HUES48 (cell line): ENCODE measurements at regions not wholly inside any gene's neighbourhood (a gene's known extent, or its start where the extent isn't known, plus 50 kb on each side); places are given as distances from the start of the nearest gene placed in this dataset.
"Not testable (repeated sequence)": the region's sequence is repeated elsewhere in the genome, so short reads cannot be mapped to it uniquely, and the experiment has no call there.

ENCODE experiments used
- H3K27ac ChIP-seq: one replicate; pipeline ENCODE4 v1.7.0; 2013; ENCODE audit warnings: low read depth, low read length, inconsistent platforms
- H3K27me3 ChIP-seq: 2 replicates; pipeline ENCODE4 v1.6.1; 2013; ENCODE audit warnings: mild to moderate bottlenecking, low read length; ENCODE audit not compliant: control insufficient read depth, insufficient read depth
- H3K36me3 ChIP-seq: 2 replicates; pipeline ENCODE4 v1.6.1; 2013; ENCODE audit warnings: low read length; ENCODE audit not compliant: control insufficient read depth, insufficient read depth
- H3K4me1 ChIP-seq: 2 replicates; pipeline ENCODE4 v1.6.1; 2013; ENCODE audit warnings: mild to moderate bottlenecking, low read length; ENCODE audit not compliant: control insufficient read depth, insufficient read depth
- H3K4me3 ChIP-seq: 2 replicates; pipeline ENCODE4 v1.5.1; 2013; ENCODE audit warnings: mild to moderate bottlenecking, low read depth, low read length
- H3K9ac ChIP-seq: 2 replicates; pipeline ENCODE4 v1.6.1; 2013; ENCODE audit warnings: mild to moderate bottlenecking, low read depth, low read length, moderate library complexity
- H3K9me3 ChIP-seq: 2 replicates; pipeline ENCODE4 v1.6.1; 2013; ENCODE audit warnings: low read length; ENCODE audit not compliant: control insufficient read depth, insufficient read depth

DNA sequence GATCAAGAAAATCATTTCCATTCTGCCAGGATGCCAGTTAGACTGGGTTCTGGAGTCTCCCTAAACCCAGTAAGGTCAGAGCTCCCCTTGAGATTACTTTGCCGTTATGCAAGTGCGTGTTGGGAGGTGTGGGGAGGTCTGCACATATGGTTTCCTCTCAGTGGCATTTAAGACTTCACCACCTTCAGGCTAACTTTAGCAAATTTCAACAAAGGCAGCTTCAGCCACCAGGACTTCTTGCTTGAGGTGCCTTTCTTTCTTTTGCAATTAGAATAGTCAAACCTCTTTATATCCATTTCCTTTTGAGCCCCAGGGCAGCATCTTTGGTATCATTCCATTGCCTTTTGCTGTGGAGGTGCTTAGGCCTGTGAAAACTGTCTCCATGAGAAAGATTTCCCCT lies 117.2 kb upstream of the CCND2 start:
- no peaks in the 10 kb centered on the region for H3K27me3 ChIP-seq
- H3K4me1 ChIP-seq = peaks cover 19% of the 10 kb centered on the region
- H3K9ac ChIP-seq = no peak overlapping the region
- no peak overlapping the region for H3K4me3 ChIP-seq
- no peak overlapping the region for H3K27ac ChIP-seq
- H3K36me3 ChIP-seq = no peaks in the 10 kb centered on the region
- H3K9me3 ChIP-seq = no peaks in the 10 kb centered on the region

DNA sequence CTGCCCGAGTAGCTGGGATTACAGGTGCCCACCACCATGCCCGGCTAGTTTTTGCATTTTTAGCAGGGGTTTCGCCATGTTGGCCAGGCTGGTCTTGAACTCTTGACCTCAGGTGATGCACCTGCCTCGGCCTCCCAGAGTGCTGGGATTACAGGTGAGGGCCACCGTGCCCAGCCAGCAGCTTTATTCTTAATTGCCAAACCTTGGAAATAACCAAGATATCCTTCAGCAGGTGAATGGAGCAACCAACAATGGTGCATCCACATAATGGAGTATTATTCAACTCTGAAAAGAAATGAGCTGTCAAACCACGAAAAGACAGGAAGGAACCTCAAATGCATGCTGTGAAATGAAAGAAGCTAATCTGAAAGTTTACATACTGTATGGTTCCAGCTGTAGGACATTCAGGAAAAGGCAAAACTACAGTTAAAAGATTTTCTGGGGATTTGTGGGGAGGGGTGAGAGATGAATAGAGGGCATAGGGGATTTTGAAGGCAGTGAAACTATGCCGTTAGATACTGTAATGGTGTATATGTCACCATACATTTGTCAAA lies 118.8 kb upstream of the CCND2 start:
- H3K27ac ChIP-seq = no peak overlapping the region
- no peaks in the 10 kb centered on the region for H3K9me3 ChIP-seq
- H3K36me3 ChIP-seq = no peaks in the 10 kb centered on the region
- H3K27me3 ChIP-seq = no peaks in the 10 kb centered on the region
- no peak overlapping the region for H3K9ac ChIP-seq
- peaks cover 19% of the 10 kb centered on the region for H3K4me1 ChIP-seq
- no peak overlapping the region for H3K4me3 ChIP-seq

DNA sequence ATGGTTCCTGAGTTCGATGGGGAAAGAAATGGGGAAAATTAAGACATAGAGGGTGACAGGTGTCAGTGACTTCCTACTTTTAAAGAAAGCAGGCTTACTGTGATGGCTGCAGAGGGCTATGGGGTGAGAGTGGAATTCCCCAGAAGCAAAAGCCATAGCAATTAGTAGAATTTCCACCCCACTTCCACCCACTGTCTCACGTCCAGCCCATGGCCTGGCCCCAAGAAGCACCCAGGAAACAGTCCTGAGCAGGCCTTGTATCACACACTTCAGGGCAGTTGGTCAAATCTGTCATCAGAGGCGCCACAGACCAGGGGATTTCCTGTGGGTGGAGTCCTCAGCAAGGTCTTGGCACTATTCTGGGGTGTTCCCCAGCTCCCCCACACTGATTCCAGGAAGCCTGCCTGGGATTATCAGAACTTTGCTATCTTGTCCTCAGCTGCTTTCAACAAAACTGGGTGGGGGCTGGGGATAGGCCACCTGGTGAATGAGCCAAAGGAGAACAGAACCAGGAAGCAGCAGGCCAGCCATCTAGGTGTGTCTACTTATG lies 120.1 kb upstream of the CCND2 start:
- no peaks in the 10 kb centered on the region for H3K9me3 ChIP-seq
- no peak overlapping the region for H3K27ac ChIP-seq
- no peaks in the 10 kb centered on the region for H3K27me3 ChIP-seq
- H3K36me3 ChIP-seq = no peaks in the 10 kb centered on the region
- H3K4me3 ChIP-seq = no peak overlapping the region
- no peak overlapping the region for H3K9ac ChIP-seq
- H3K4me1 ChIP-seq = peaks cover 19% of the 10 kb centered on the region

DNA sequence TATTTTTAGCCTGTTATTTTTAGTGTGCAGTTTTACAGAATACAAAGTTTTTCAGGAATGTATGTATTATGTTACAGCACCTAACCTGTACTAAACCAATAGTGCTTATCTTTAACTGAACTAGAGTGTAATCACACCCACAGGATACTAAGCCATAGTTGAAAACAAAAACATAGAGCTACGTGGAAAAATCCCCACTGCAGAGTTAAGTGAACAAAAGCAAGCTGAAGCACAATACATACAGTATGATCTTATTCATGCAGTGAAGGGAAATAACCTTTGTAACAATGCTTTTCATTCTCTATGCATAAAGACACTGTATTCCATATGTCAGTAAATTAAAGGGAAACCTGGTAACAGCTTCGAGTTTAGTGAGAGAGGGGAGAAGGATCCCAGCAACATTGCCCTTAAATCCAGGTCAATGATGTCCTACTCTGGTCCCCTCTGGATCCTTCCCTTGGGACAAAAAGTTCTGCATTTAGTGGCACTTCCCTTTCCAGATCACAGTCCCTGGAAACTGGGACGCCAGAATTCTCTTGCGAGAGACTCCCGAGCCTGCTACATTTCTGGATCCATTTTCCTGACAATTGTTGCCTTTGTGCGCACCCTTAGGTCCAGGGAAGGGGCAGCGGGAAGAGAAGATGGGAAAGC lies 121.3 kb upstream of the CCND2 start:
- Histone ChIP-seq H3K9me3 (no peaks in the 10 kb centered on the region), H3K27ac (no peak overlapping the region), H3K27me3 (no peaks in the 10 kb centered on the region), H3K4me3 (no peak overlapping the region), H3K36me3 (no peaks in the 10 kb centered on the region), H3K9ac (no peak overlapping the region), H3K4me1 (peaks cover 24% of the 10 kb centered on the region)

DNA sequence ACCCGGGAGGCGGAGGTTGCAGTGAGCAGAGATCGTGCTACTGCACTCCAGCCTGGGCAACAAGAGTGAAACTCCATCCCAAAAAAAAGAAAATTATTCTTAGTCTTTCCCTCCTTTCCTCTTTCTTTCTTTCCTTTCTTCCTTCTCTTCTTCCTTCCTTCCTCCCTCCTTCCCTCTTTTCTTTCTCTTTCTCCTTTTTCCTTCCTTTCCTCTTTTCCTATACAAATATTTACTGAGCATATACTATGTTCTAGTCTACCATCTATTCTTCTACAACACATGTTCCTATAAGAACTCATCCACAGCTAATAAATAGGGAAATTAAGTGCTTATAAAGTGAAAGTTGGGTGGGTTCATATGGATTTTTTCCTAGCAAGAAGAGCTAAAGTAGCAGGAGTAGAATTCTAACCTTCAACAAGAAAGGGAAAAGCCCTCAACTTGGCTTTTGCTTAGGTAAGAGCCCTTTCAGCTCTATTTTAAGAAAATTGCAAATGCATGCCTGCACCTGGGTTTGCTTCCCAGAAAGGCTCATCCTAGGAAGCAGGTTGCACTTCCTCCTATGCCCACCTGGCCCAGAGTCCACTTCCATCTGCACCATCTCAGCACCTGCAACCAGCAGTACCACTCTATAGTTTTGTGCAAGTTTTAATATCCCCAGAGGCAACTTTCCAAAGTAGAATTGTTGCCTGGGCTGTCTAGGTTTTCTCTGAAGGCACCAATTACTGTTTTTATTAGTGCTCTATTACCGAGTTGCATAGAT lies 122.0 kb upstream of the CCND2 start:
- Histone ChIP-seq H3K9ac (no peak overlapping the region), H3K27me3 (no peaks in the 10 kb centered on the region), H3K27ac (no peak overlapping the region), H3K4me1 (peaks cover 22% of the 10 kb centered on the region), H3K36me3 (no peaks in the 10 kb centered on the region), H3K4me3 (no peak overlapping the region), H3K9me3 (no peaks in the 10 kb centered on the region)

GRCh38 chr12:4150355-4150754 lies 123.2 kb upstream of the CCND2 start:
- peaks cover 17% of the 10 kb centered on the region for H3K4me1 ChIP-seq
- H3K27me3 ChIP-seq, H3K9ac ChIP-seq, H3K4me3 ChIP-seq, H3K36me3 ChIP-seq, H3K9me3 ChIP-seq, H3K27ac ChIP-seq: not testable (repeated sequence)

- no peak overlapping the region for H3K9ac ChIP-seq
- peaks cover 17% of the 10 kb centered on the region for H3K4me1 ChIP-seq
- peaks cover 6% of the 10 kb centered on the region for H3K27me3 ChIP-seq
- H3K4me3 ChIP-seq = no peak overlapping the region
- no peak overlapping the region for H3K27ac ChIP-seq
- H3K9me3 ChIP-seq = no peaks in the 10 kb centered on the region
- no peaks in the 10 kb centered on the region for H3K36me3 ChIP-seq
Observed at GRCh38 chr12:4148418-4149056, 125.0 kb upstream of the CCND2 start.

DNA sequence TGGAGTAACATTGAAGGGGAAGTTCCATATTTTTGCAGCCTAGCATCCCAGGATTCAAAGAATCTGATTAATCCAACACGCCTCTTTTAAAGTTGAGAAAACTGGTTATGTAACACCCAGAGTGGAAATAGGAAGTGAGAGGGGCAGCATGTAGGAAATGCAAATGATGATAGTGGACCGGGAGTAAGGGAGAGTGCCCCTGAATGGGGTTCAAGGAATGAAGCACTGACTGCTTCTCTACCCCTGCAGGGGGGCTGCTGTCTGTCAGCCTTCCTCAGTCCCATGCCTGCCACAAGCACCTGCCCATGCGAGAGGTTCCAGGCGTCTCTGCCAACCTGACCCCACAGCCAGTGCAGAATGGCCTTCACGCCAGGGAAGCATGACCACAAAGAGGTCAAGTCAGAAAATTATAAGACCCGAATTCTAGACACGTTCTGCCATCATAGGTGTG lies 126.5 kb upstream of the CCND2 start:
- H3K36me3 ChIP-seq = no peaks in the 10 kb centered on the region
- no peak overlapping the region for H3K4me3 ChIP-seq
- no peaks in the 10 kb centered on the region for H3K9me3 ChIP-seq
- H3K27ac ChIP-seq = no peak overlapping the region
- H3K4me1 ChIP-seq = peaks cover 17% of the 10 kb centered on the region
- H3K9ac ChIP-seq = no peak overlapping the region
- H3K27me3 ChIP-seq = peaks cover 6% of the 10 kb centered on the region

DNA sequence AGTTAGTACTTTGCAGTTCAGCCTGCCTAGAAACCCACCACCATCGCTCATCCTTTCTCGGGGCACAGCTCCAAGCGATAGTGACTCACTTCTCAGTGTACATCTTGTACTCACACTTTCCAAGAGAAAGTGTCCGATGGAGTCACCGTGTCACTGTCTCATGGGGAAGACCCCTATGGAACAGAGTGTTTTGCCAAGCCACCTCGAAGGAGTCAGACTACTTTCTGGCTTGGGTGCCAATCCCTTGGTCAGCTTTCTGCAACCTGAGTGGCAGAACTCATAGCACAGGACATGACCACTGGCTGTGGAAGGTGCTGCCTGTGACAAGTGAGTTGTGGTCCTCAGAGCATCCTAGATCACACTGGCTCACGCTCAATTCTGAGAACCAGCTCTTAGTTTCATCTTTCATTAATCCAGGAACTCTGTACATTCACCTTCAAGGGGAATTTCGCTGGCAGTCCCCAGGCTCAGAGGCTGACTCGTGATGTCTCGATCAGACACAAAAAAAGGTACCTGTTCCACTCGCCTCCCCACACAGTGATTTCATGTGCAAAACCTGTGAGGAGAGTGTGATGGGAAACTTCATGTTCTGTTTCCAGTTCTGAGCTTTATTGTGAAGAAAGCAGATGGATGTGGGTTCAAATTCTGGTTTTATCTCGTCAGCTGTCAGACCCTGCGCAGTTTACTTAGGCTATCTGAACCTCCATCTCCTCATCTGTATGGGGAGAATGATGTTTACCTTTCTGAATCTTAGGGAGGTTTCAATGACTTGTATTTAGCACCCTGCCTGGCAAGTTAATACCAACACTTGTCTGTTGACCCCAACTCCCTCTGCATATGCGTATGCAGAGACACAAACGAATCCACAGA lies 127.3 kb upstream of the CCND2 start:
- Histone ChIP-seq H3K9ac (no peak overlapping the region), H3K27ac (no peak overlapping the region), H3K36me3 (no peaks in the 10 kb centered on the region), H3K4me1 (peaks cover 16% of the 10 kb centered on the region), H3K4me3 (no peak overlapping the region), H3K9me3 (no peaks in the 10 kb centered on the region), H3K27me3 (peaks cover 6% of the 10 kb centered on the region)

GRCh38 chr12:4144676-4145075 lies 128.9 kb upstream of the CCND2 start:
- H3K9ac ChIP-seq = no peak overlapping the region
- H3K4me3 ChIP-seq = no peak overlapping the region
- no peaks in the 10 kb centered on the region for H3K9me3 ChIP-seq
- peaks cover 6% of the 10 kb centered on the region for H3K27me3 ChIP-seq
- H3K36me3 ChIP-seq = no peaks in the 10 kb centered on the region
- peaks cover 24% of the 10 kb centered on the region for H3K4me1 ChIP-seq
- H3K27ac ChIP-seq = no peak overlapping the region
